ENCODE measurements at regions not wholly inside any gene's neighbourhood (a gene's known extent, or its start where the extent isn't known, plus 50 kb on each side); places are given as distances from the start of the nearest gene placed in this dataset.

GRCh38 chr12:74429535-74429934 lies 108.1 kb upstream of the ATXN7L3B start:
- Histone ChIP-seq H3K4me2 (no peak overlapping the region), H3K4me3 (no peak overlapping the region), H3K4me1 (no peaks in the 10 kb centered on the region), H3K9me3 (no peaks in the 10 kb centered on the region), H3K27ac (no peak overlapping the region)
- ATAC-seq (no peak), DNase-seq (ENCODE audit: low read depth in 1 of 2, low spot score in 1 of 2) (no peak), FAIRE-seq (no peak)
- TF ChIP-seq EP300 (IDR thresholded peaks at IDR 0.05), result no peak
- no peak for TF ChIP-seq SREBF2 (IDR thresholded peaks at IDR 0.05)
- TF ChIP-seq FOSB (CRISPR knock-in tag; IDR thresholded peaks at IDR 0.05), result no peak
- TF ChIP-seq POLR2AphosphoS2 (conservative IDR thresholded peaks at IDR 0.05; ENCODE audit: low read length), result no peak
- TF ChIP-seq MAX (IDR thresholded peaks at IDR 0.05), result no peak
- TF ChIP-seq EHMT2 (IDR thresholded peaks at IDR 0.05; ENCODE audit: low read depth), result no peak
- TF ChIP-seq RCOR1 (IDR thresholded peaks at IDR 0.05; ENCODE audit: low read depth, low read length), result no peak
- TF ChIP-seq KDM5A (IDR thresholded peaks at IDR 0.05), result no peak
- ChIA-PET CTCF (interaction anchor here (0.6 kb wide), 1 partner anchor 217 kb away, joined by 4 read pairs; no protein-coding TSS in a partner anchor), POLR2A (no interaction called here)

GRCh38 chr12:74431801-74432200 lies 105.8 kb upstream of the ATXN7L3B start:
- Histone ChIP-seq H3K4me3 (no peak overlapping the region), H3K9me3 (no peaks in the 10 kb centered on the region), H3K4me2 (no peak overlapping the region), H3K4me1 (no peaks in the 10 kb centered on the region), H3K27ac (no peak overlapping the region)
- TF ChIP-seq EP300 (IDR thresholded peaks at IDR 0.05), result no peak
- no peak for TF ChIP-seq TFCP2L1 (CRISPR knock-in tag; IDR thresholded peaks at IDR 0.05)
- TF ChIP-seq NPAS2 (CRISPR knock-in tag; IDR thresholded peaks at IDR 0.05; ENCODE audit: borderline replicate concordance), result no peak
- ChIA-PET CTCF (no interaction called here), POLR2A (no interaction called here)
- DNase-seq (ENCODE audit: low read depth in 1 of 2, low spot score in 1 of 2) (no peak), FAIRE-seq (no peak), ATAC-seq (no peak)
- 85% methylated on average over 1 of the region's 1 CpG for WGBS (ENCODE audit: missing lambda C conversion rate)

GRCh38 chr12:74440469-74440868 lies 97.2 kb upstream of the ATXN7L3B start:
- Histone ChIP-seq H3K27ac (no peak overlapping the region), H3K4me1 (no peaks in the 10 kb centered on the region), H3K4me2 (no peak overlapping the region), H3K9me3 (no peaks in the 10 kb centered on the region), H3K4me3 (no peak overlapping the region)
- CTCF ChIA-PET, result no interaction called here
- no peak for FAIRE-seq
- POLR2A ChIA-PET, result no interaction called here
- no peak for DNase-seq (ENCODE audit: low read depth in 1 of 2, low spot score in 1 of 2)
- TF ChIP-seq GATA3 (IDR thresholded peaks at IDR 0.05; ENCODE audit: borderline replicate concordance) (no peak), SMC3 (IDR thresholded peaks at IDR 0.05) (no peak), FOSB (CRISPR knock-in tag; IDR thresholded peaks at IDR 0.05) (no peak), HDAC2 (IDR thresholded peaks at IDR 0.05) (no peak), BHLHE40 (IDR thresholded peaks at IDR 0.05; ENCODE audit: low read depth, low read length) (no peak), HES2 (IDR thresholded peaks at IDR 0.05) (no peak), EHF (CRISPR knock-in tag; IDR thresholded peaks at IDR 0.05) (no peak), MAX (IDR thresholded peaks at IDR 0.05) (no peak), USF2 (IDR thresholded peaks at IDR 0.05) (no peak), TP53 (CRISPR knock-in tag; IDR thresholded peaks at IDR 0.05) (no peak), ELK1 (IDR thresholded peaks at IDR 0.05; ENCODE audit: low read depth, low read length) (no peak), CBX2 (IDR thresholded peaks at IDR 0.05; ENCODE audit: borderline replicate concordance, low read depth) (no peak), RCOR1 (IDR thresholded peaks at IDR 0.05; ENCODE audit: low read depth, low read length) (no peak), ATOH8 (CRISPR knock-in tag; IDR thresholded peaks at IDR 0.05; ENCODE audit: low read depth) (no peak)
- ATAC-seq, result no peak

Data from A549 (cell line).